T-cell (primary cell): ENCODE measurements at regions not wholly inside any gene's neighbourhood (a gene's known extent, or its start where the extent isn't known, plus 50 kb on each side); places are given as distances from the start of the nearest gene placed in this dataset.
"Not testable (repeated sequence)": the region's sequence is repeated elsewhere in the genome, so short reads cannot be mapped to it uniquely, and the experiment has no call there.

Source experiments
- ATAC-seq, 4 experiments: fragments of 200-7000 bp in 3 of 4; fragments of 150-1000 bp in 1 of 4; cut with Tn5 transposase; replicated peaks in 1 of 4; 1 replicate in 3 of 4; 2 replicates in 1 of 4; pipeline ENCODE4 v1.10.0; 2021; ENCODE audit warnings: moderate library complexity in 3 of 4, mild to moderate bottlenecking in 2 of 4, moderate number of reproducible peaks in 1 of 4
- CTCF ChIA-PET, 2 donors: fragments of 300-600 bp; sonication (Branson Sonifier 250); formaldehyde crosslinking; loops; one replicate each; lab custom pipeline; 2022; ENCODE audit warnings: antibody characterized with exemption in 2 of 2; lab: Charles Lee
- POLR2A ChIA-PET, 2 donors: fragments of 300-600 bp; sonication (Branson Sonifier 250); formaldehyde crosslinking; loops; one replicate each; lab custom pipeline; 2022; ENCODE audit warnings: antibody characterized with exemption in 2 of 2; lab: Charles Lee
- DNase-seq, 35 experiments: peaks; one replicate each; pipeline versions ENCODE4 v3.0.0 to v3.0.0-alpha.2; 2013 to 2023
- H3K27ac ChIP-seq: one replicate; pipeline ENCODE4 v1.5.1; 2013; ENCODE audit warnings: low read length
- H3K27me3 ChIP-seq, 2 experiments: replicated peaks in 1 of 2; 1 replicate in 1 of 2; 2 replicates in 1 of 2; pipeline versions ENCODE4 v1.6.1 to v1.7.0; 2013; ENCODE audit warnings: low read length in 1 of 2, mixed read lengths in 1 of 2; ENCODE audit not compliant: control insufficient read depth in 2 of 2, insufficient read depth in 2 of 2; ENCODE audit errors: extremely low read depth in 1 of 2
- H3K36me3 ChIP-seq, 2 donors: 1 replicate in 1 of 2; 2 replicates in 1 of 2; pipeline versions ENCODE4 v1.6.1 to v1.7.0; 2013; ENCODE audit warnings: low read length in 1 of 2; ENCODE audit not compliant: control insufficient read depth in 2 of 2, insufficient read depth in 1 of 2; ENCODE audit errors: extremely low read depth in 1 of 2
- H3K4me1 ChIP-seq, 2 experiments: 1 replicate in 1 of 2; 2 replicates in 1 of 2; pipeline versions ENCODE4 v1.6.1 to v1.7.0; 2013; ENCODE audit warnings: low read length in 2 of 2, mixed read lengths in 1 of 2; ENCODE audit not compliant: insufficient read depth in 2 of 2, control insufficient read depth in 1 of 2; ENCODE audit errors: extremely low read depth in 1 of 2
- H3K4me3 ChIP-seq, 2 donors: 1 replicate in 1 of 2; 2 replicates in 1 of 2; pipeline versions ENCODE4 v1.5.1 to v1.7.0; 2013; ENCODE audit warnings: mild to moderate bottlenecking in 2 of 2, low read length in 1 of 2, moderate library complexity in 1 of 2; ENCODE audit not compliant: control insufficient read depth in 1 of 2; ENCODE audit errors: extremely low read depth in 1 of 2
- H3K9me3 ChIP-seq: 2 replicates; pipeline ENCODE4 v1.7.0; 2013
- H3K27ac Mint-ChIP-seq, 2 donors: one replicate each; pipeline ENCODE4 v1.8.0; 2020 to 2021; ENCODE audit warnings: mild to moderate bottlenecking in 2 of 2, mixed read lengths in 2 of 2
- H3K27me3 Mint-ChIP-seq, 2 donors: one replicate each; pipeline ENCODE4 v1.8.0; 2021 to 2022; ENCODE audit warnings: mixed read lengths in 2 of 2
- H3K36me3 Mint-ChIP-seq: one replicate; pipeline ENCODE4 v1.8.0; 2021; ENCODE audit warnings: mixed read lengths
- H3K4me1 Mint-ChIP-seq, 3 donors: one replicate each; pipeline ENCODE4 v1.8.0; 2020 to 2022; ENCODE audit warnings: mixed read lengths in 3 of 3, mild to moderate bottlenecking in 1 of 3
- H3K4me3 Mint-ChIP-seq, 3 donors: one replicate each; pipeline ENCODE4 v1.8.0; 2020 to 2022; ENCODE audit warnings: mild to moderate bottlenecking in 3 of 3, mixed read lengths in 3 of 3, moderate library complexity in 3 of 3
- H3K9me3 Mint-ChIP-seq, 3 donors: one replicate each; pipeline ENCODE4 v1.8.0; 2020 to 2022; ENCODE audit warnings: mixed read lengths in 3 of 3
- WGBS: methylation state at CpG from one replicate; pipeline ENCODE4 v1.1.5; 2013; ENCODE audit warnings: missing lambda C conversion rate; ENCODE audit not compliant: insufficient coverage; 5-methylcytosine and 5-hydroxymethylcytosine counted together

GRCh38 chrY:12271162-12271561 is 429.9 kb upstream of the USP9Y start:
- no peak overlapping the region for H3K4me3 ChIP-seq
- DNase-seq (no peak), ATAC-seq (no peak)
- Mint-ChIP-seq H3K9me3 (no peaks in the 10 kb centered on the region), H3K27ac (no peak overlapping the region), H3K4me3 (no peak overlapping the region), H3K36me3 (no peaks in the 10 kb centered on the region), H3K4me1 (no peaks in the 10 kb centered on the region), H3K27me3 (no peaks in the 10 kb centered on the region)
- peaks cover 0 to 5% of the 10 kb centered on the region in 2 experiments for H3K27me3 ChIP-seq
- H3K9me3 ChIP-seq: no peaks in the 10 kb centered on the region
- H3K27ac ChIP-seq: no peak overlapping the region
- POLR2A ChIA-PET: no interaction called here
- no peaks in the 10 kb centered on the region for H3K36me3 ChIP-seq
- no peaks in the 10 kb centered on the region for H3K4me1 ChIP-seq
- WGBS: 67% methylated on average over 1 of the region's 4 CpGs
- CTCF ChIA-PET: no interaction called here

- Histone ChIP-seq H3K4me3 (no peak overlapping the region), H3K4me1 (no peaks in the 10 kb centered on the region), H3K9me3 (no peaks in the 10 kb centered on the region), H3K27me3 (no peaks in the 10 kb centered on the region), H3K36me3 (no peaks in the 10 kb centered on the region), H3K27ac (no peak overlapping the region)
- H3K4me3 Mint-ChIP-seq: no peak overlapping the region
- H3K4me1 Mint-ChIP-seq: peaks cover 0 to 13% (median 0%) of the 10 kb centered on the region in 3 donors
- H3K27ac Mint-ChIP-seq: no peak overlapping the region
- 80% methylated on average over 2 of the region's 5 CpGs for WGBS
- POLR2A ChIA-PET: no interaction called here
- peaks cover 0 to 4% of the 10 kb centered on the region in 2 donors for H3K27me3 Mint-ChIP-seq
- no peaks in the 10 kb centered on the region for H3K36me3 Mint-ChIP-seq
- ATAC-seq (no peak), DNase-seq (no peak)
- CTCF ChIA-PET: no interaction called here
- no peaks in the 10 kb centered on the region for H3K9me3 Mint-ChIP-seq
These were observed 415.4 kb upstream of the USP9Y start for GRCh38 chrY:12285608-12286007.

GRCh38 chrY:12288919-12289318 is 412.1 kb upstream of the USP9Y start:
- Mint-ChIP-seq H3K27ac (no peak overlapping the region), H3K4me3 (no peak overlapping the region), H3K27me3 (peaks cover 0 to 4% of the 10 kb centered on the region in 2 donors), H3K9me3 (no peaks in the 10 kb centered on the region), H3K36me3 (no peaks in the 10 kb centered on the region), H3K4me1 (peaks cover 0 to 13% (median 0%) of the 10 kb centered on the region in 3 donors)
- no peak overlapping the region for H3K27ac ChIP-seq
- H3K27me3 ChIP-seq: no peaks in the 10 kb centered on the region
- no peak overlapping the region for H3K4me3 ChIP-seq
- DNase-seq (no peak), ATAC-seq (no peak)
- H3K9me3 ChIP-seq: no peaks in the 10 kb centered on the region
- ChIA-PET CTCF (no interaction called here), POLR2A (no interaction called here)
- H3K4me1 ChIP-seq: no peaks in the 10 kb centered on the region
- WGBS: 60% methylated on average over 1 of the region's 3 CpGs
- no peaks in the 10 kb centered on the region for H3K36me3 ChIP-seq

- Mint-ChIP-seq H3K4me3 (no peak overlapping the region), H3K4me1 (peaks cover 0 to 13% (median 0%) of the 10 kb centered on the region in 3 donors), H3K9me3 (no peaks in the 10 kb centered on the region), H3K27ac (no peak overlapping the region), H3K27me3 (peaks cover 0 to 2% of the 10 kb centered on the region in 2 donors), H3K36me3 (no peaks in the 10 kb centered on the region)
- no peaks in the 10 kb centered on the region for H3K9me3 ChIP-seq
- H3K27ac ChIP-seq: no peak overlapping the region
- H3K4me1 ChIP-seq: no peaks in the 10 kb centered on the region
- ATAC-seq (no peak), DNase-seq (no peak)
- WGBS: no CpG with 5 or more reads among the region's 1 CpG
- H3K27me3 ChIP-seq: no peaks in the 10 kb centered on the region
- CTCF ChIA-PET: no interaction called here
- H3K36me3 ChIP-seq: no peaks in the 10 kb centered on the region
- POLR2A ChIA-PET: no interaction called here
- no peak overlapping the region for H3K4me3 ChIP-seq
These were observed 411.6 kb upstream of the USP9Y start for GRCh38 chrY:12289415-12289814.

GRCh38 chrY:12292542-12292941 is 408.5 kb upstream of the USP9Y start:
- H3K36me3 ChIP-seq: no peaks in the 10 kb centered on the region
- no peak for DNase-seq
- Mint-ChIP-seq H3K4me3 (no peak overlapping the region), H3K27ac (no peak overlapping the region), H3K36me3 (no peaks in the 10 kb centered on the region), H3K9me3 (no peaks in the 10 kb centered on the region), H3K4me1 (peaks cover 0 to 13% (median 0%) of the 10 kb centered on the region in 3 donors), H3K27me3 (no peaks in the 10 kb centered on the region)
- H3K4me1 ChIP-seq: no peaks in the 10 kb centered on the region
- H3K27me3 ChIP-seq: no peaks in the 10 kb centered on the region
- H3K9me3 ChIP-seq: no peaks in the 10 kb centered on the region
- ATAC-seq: no peak
- no peak overlapping the region for H3K4me3 ChIP-seq
- POLR2A ChIA-PET: no interaction called here
- H3K27ac ChIP-seq: no peak overlapping the region
- CTCF ChIA-PET: no interaction called here

DNA sequence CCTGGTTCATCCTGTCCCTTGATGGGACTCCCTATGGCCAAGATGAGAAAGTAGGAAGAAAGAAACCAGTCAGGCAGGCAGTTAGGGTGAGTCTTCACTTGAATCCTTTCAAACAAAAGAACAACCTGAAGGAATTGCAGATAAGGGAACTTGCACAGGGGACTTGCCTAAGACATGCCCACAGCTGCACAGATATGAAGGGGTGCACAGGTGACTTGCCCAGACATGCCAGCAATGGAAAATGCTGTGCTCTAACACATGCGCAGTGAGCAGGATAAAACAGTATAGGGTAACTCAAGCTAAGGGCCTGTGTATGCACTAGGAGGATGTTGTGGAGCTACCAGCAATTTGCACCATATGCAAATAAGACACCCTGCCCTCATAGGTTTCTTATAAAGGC is 404.6 kb upstream of the USP9Y start:
- H3K4me3 Mint-ChIP-seq: no peak overlapping the region
- ATAC-seq (no peak), DNase-seq (no peak)
- Histone ChIP-seq H3K36me3 (no peaks in the 10 kb centered on the region), H3K4me3 (no peak overlapping the region), H3K27ac (no peak overlapping the region), H3K27me3 (no peaks in the 10 kb centered on the region), H3K9me3 (no peaks in the 10 kb centered on the region), H3K4me1 (no peaks in the 10 kb centered on the region)
- H3K9me3 Mint-ChIP-seq: no peaks in the 10 kb centered on the region
- no peaks in the 10 kb centered on the region for H3K4me1 Mint-ChIP-seq
- H3K27me3 Mint-ChIP-seq: no peaks in the 10 kb centered on the region
- ChIA-PET CTCF (no interaction called here), POLR2A (no interaction called here)
- WGBS: no CpG with 5 or more reads among the region's 1 CpG
- H3K27ac Mint-ChIP-seq: no peak overlapping the region
- H3K36me3 Mint-ChIP-seq: no peaks in the 10 kb centered on the region

GRCh38 chrY:12299796-12300195 is 401.2 kb upstream of the USP9Y start:
- H3K36me3 Mint-ChIP-seq, H3K9me3 Mint-ChIP-seq, H3K27me3 ChIP-seq, H3K4me3 ChIP-seq, H3K4me1 ChIP-seq, H3K36me3 ChIP-seq, POLR2A ChIA-PET, H3K27ac Mint-ChIP-seq, DNase-seq, H3K27ac ChIP-seq, H3K9me3 ChIP-seq, H3K4me1 Mint-ChIP-seq, H3K4me3 Mint-ChIP-seq, ATAC-seq, H3K27me3 Mint-ChIP-seq, CTCF ChIA-PET: not testable (repeated sequence)
- no CpG with 5 or more reads among the region's 9 CpGs for WGBS
